SIG-M5 treated with dmso at 0.1 percent for 504 hours (cell line): ENCODE measurements at regions not wholly inside any gene's neighbourhood (a gene's known extent, or its start where the extent isn't known, plus 50 kb on each side); places are given as distances from the start of the nearest gene placed in this dataset.

Experiments used
- DNase-seq: peaks from one replicate; lab custom pipeline; 2025; ENCODE audit not compliant: unreplicated experiment; lab: John Stamatoyannopoulos, UW

DNA sequence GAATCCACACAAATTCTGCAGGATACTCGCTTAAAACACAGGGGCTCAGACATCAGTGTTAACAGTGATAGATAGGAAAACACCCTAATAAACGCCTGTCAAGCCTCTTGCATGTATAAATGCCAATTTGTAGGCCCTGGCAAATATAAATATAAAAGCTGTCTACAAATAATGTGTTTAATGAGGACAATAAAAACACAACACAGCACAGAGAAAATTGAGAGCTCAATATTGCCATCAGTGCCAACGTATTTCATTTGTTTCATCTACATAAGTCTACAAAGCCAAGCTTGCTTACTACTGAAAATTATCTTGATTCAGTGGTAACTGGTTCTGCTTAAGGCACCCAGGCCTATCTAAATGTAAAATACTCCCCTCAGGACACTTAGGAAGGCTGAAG lies 1387.0 kb upstream of the TENM4 start:
- DNase-seq = no peak

GRCh38 chr11:80826808-80827207 lies 1386.0 kb upstream of the TENM4 start:
- DNase-seq = no peak

DNA sequence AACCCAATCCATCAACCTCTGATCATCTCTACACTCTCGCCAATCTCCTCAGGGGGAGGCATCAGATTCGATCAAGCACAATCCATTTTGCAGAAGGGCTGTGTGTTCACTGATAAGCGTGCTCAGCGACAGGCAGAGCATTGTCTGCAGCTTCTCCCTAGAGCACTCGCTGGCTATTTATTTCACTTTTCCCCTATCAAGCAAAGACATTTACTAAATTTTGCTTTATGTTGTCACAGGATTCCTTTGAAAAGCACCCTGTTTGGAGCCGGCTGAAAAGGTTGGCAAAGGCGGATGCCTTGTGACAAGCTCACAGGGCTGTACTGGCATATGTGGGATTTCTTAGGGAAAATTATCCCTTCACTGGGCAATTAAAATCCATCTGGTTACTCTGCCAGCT lies 1381.5 kb upstream of the TENM4 start:
- no peak for DNase-seq

DNA sequence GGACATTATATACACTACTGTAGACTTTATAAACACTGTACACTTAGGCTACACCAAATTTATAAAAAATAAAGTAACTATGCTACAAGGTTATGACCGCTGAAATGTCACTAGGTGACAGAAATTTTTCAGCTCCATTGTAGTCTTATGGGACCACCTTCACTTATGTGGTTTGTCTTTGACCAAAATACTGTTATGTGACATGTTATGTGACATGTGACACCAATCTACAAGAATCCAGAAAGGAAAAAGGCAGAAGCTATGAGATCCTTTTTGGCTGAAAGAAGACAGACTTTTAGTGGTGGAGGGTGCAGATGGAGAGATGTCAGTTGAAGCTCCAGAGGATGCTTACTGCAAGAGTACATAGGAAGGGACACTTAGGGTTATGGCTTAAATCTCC lies 1378.4 kb upstream of the TENM4 start:
- no peak for DNase-seq

GRCh38 chr11:80816966-80817365 lies 1376.1 kb upstream of the TENM4 start:
- no peak for DNase-seq

- no peak for DNase-seq
Observed at GRCh38 chr11:80816454-80816847, 1375.6 kb upstream of the TENM4 start.

DNA sequence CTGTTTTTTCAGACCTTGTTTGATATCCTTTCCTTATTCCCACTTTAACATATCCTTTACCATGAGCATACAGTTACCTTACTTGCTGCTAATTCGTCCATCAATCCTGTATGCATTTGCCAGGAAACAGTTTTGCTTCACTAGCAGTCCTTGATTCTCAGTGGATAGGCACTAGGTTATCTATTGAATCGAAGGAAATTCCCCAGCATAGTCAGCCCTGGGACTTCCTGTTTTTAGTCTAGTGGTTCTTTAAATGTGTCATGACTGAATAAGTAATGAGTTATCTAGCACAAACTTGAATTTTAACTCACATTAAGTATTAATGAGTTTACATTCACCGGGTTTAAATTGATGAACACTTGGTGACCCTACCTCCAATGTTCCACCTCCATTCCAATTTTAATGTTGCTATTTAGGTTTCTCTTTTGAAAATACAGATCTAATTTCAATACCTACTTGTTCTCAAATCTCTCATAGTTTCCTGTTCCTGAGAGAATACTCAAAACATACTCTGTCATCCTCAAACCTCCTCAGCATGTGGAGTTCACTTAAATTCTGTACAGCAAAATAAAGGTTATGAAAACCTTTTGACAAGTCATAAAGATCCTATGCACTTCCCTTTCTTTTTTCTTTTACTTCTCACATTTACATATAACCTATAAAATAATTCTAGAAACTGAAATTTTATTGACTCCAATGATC lies 1375.1 kb upstream of the TENM4 start:
- no peak for DNase-seq

- no peak for DNase-seq
Observed at GRCh38 chr11:80814813-80815212, 1374.0 kb upstream of the TENM4 start.

DNA sequence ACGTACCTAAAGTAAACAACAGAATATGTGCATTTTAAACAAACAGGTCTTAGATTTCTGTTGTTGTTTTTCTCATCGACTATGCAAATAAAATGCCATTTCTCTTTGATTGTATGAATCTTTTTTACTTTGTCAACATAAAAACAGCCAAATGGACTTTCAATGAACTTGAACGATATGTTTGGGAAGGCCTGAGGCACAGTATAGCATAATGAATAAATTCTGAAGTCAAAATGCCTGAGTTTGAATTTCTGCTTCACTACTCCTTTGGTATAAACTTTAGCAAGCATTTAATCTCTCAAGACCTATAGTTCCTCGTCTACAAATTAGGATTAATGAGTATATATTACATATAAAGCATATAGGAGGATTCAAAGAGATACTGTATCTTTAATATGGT lies 1369.9 kb upstream of the TENM4 start:
- DNase-seq = no peak

GRCh38 chr11:80798174-80798573 lies 1357.3 kb upstream of the TENM4 start:
- DNase-seq = no peak

DNA sequence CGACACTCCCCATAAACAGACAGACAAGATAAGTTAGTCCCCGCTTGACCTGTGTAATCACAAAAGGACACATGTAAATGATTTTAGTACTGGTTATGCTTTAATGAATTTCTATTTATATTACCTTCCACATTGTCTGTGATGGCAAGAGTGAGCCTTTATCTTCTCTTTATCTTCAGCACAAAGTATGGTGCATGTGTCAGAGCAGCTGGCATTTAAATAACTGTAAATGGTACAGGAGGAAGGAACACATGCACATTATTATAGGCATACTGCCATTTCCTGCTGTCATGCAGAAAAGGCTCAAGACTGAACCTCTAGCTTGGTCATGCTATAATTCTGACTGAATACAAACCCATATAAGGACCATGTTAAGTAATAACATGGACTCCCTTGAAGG lies 1342.7 kb upstream of the TENM4 start:
- no peak for DNase-seq

- DNase-seq = no peak
Observed at GRCh38 chr11:80782135-80782885, 1341.5 kb upstream of the TENM4 start.

GRCh38 chr11:80779905-80780605 lies 1339.2 kb upstream of the TENM4 start:
- DNase-seq = no peak

- DNase-seq = no peak
Observed at GRCh38 chr11:80778941-80779340, 1338.1 kb upstream of the TENM4 start.

- DNase-seq = no peak
Observed at GRCh38 chr11:80778432-80778831, 1337.6 kb upstream of the TENM4 start.

DNA sequence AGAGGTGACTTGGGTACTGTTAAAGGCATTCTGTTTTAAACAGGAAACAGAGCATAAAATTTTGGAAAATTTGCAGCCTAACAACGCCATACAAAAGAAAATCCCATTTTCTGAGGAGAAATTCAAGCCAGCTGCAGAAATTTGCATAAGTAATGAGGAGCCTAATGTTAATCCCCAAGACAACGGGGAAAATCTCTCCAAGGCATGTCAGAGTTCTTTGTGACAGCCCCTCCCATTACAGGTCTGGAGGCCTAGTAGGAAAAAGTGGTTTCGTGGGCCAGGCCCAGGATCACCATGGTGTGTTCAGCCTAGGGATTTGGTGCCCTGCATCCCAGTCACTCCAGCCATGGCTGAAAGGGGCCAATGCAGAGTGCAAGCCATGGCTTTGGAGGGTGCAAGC lies 1333.1 kb upstream of the TENM4 start:
- no peak for DNase-seq

GRCh38 chr11:80771017-80771416 lies 1330.2 kb upstream of the TENM4 start:
- DNase-seq = no peak

DNA sequence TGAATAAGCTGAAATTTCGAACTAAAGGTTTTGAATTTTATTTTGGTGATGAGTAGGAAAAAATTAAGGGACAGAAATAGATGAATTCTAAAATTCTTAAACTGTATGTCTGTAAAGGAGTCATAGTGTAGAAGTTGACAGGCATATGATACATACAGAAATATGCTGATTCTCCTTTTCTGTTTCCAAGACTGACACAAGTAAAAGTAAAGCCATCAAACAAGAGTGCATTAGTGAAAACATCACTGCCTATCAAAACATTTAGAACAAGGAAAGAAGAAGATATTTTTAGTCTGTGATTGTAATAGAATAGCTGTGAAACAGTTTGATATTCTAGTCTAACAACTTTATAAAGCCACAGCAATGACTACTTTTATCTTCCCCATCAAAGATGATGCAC lies 1318.0 kb upstream of the TENM4 start:
- no peak for DNase-seq

DNA sequence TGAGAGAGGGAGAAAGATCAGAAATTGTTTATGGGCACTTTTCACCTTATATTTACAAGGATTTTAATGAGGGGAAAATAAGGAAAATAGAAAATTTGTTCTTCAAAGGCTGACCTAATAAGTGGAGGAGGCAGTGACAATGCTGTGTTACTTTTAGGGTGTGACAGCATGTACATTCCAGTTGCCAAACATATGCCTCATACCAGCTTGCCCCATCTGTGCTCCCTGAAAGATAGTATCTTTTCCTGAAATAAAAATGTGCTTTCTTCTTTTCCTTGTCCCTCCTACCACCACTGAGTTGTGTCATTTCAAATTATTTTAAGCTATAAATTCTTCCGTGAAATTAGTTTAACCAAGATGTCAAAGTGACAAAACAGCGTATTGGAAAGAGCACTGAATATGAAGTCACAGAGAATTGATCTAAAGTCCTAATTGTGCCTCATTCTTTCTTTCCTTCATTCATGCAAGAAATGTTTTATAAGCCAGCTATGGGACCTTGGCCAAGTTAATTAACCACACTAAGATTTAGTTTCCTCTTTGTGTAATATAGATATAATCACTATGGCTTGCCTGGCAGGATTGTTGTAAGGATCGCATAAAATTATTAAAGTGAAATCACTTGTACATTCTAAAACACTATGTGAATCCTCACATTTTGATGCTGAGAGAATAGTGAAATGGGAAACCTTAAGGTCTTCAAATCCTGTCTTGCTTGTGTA lies 1307.5 kb upstream of the TENM4 start:
- no peak for DNase-seq

- no peak for DNase-seq
Observed at GRCh38 chr11:80746300-80746699, 1305.5 kb upstream of the TENM4 start.

DNA sequence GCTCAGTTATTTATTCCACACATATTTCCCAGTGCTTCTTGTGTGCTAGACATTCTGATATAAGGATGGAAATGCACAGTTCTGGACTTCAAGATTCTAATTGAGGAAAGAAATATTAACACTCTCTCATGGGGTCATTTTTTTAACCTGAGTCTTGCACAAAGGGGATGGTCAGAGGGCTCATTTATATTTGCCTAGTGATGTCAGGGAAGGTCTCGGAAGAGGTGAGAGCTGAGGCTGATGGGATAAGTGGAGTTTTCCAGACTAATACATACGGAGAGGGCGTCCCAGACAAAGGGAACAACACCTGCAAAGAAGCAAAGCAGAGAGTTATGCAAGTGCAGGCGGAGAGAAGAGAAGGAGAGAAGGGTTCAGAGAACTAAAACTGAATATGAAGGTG lies 1304.6 kb upstream of the TENM4 start:
- DNase-seq = no peak

DNA sequence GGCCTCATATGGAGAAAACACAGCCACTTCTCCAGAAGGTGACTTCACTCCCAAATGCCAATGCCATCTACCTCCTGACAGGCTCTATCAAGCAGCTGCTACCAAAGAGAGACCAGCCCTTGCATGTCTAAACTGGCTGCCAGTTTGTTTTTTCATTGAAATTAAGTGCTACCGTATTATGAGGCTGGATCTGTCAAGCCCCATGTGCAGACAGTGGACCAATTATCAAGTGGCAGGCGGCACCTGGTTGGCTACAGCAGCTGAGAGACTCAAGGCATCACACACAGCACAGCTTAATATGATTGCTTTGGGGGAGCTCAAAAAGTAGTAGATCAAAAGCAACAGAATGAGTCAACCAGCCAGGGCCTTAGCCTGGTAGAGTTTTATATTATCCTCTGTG lies 1293.0 kb upstream of the TENM4 start:
- no peak for DNase-seq
